GM18868 (cell line): ENCODE measurements at regions not wholly inside any gene's neighbourhood (a gene's known extent, or its start where the extent isn't known, plus 50 kb on each side); places are given as distances from the start of the nearest gene placed in this dataset.

Experiments used
- ATAC-seq: cut with Tn5 transposase; IDR thresholded peaks from one replicate; pipeline ENCODE4 v1.9.1; 2021; ENCODE audit warnings: mild to moderate bottlenecking, moderate library complexity; ENCODE audit not compliant: unreplicated experiment

DNA sequence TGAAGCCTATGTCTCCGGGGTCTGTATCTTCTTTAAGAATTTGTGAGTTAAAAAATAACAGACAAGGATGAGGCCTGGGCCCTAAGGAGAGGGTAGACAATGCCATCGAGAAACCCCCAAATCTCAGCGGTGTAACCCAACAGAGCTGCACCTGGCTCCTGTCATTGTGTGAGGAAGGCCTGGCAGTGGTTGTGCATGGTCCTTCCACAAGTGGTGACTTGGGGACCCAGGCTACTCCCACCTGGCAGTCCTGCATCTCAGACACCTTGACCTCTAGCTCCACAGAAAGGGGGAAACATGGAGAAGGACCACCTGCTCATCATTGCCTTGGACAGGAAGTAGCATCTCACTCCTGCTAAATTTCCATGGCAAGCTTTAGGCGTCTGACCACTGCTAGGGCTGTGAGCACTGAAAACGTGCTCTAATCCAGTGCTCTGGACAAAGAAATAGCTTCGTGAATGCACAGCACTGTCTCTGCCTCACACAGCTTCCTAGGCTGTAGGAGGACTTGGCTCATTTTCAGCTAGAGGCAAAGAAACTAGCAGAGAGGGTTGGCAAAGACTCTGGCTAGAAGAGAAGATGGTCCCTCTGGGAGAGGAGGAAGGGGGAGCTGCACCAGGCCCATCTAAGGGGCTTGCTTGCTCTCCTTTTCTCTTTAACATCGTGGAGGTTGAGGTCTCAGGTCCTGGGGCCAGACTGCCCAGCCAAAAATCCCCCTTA lies 273.9 kb upstream of the ZMIZ1 start:
- no peak for ATAC-seq

DNA sequence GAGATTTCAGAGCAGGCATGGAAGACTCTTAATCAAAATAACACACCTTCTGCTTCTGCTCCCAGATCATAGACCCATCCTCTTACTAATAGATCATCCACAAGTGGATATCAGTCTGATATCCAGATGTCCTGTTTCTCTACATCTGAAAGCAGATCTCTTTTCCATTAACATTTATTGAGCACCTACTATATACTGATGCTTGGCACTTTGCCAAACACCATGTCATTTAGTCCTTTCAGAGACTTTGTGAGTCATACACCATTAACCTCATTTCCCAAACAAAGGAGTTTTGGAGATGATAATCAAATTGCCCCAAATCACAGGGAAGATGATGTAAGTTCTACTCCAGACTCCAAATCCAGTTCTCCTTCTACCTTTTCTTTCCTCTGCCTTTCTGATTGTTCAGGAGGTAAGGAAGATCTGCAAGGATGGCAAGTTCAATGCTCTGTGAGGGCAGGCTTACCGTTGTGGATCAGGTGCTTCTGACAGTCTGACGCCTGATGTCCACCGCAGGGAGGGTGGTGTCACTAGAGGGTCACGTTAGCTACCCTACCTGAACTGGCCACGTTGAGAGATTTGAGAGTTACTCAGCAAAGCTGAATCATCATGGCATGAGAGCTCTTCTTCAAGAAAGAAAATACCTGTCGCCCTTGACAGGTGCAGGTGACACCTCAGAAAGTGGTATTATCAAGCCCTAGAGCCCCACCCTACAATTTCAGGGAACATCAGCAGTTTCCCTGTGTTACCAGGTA lies 269.6 kb upstream of the ZMIZ1 start:
- no peak for ATAC-seq

- ATAC-seq = no peak
Measured at GRCh38 chr10:78800006-78800405, 268.8 kb upstream of the ZMIZ1 start.

- ATAC-seq = no peak
Measured at GRCh38 chr10:78800535-78801320, 268.0 kb upstream of the ZMIZ1 start.

DNA sequence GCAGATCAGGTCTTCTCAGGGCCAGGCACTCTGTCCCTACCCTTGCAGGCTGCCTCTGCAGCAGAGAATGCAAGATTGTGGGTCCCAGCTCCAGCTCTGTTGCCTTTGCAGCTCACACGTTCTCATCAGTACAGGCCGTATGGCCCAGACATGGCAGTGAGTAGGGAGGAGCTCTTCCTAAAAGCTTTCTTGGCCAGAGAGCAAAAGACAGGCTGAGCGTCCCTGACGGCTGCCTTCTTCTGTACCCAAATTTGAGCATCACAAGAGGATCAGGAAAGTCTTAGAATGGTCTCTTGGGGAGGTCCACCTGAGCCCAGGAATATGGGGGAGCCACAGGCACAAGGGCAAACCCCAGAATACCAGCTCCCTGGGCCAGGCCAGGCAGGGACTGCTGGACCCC lies 266.3 kb upstream of the ZMIZ1 start:
- ATAC-seq = no peak

- no peak for ATAC-seq
Measured at GRCh38 chr10:78802866-78803265, 265.9 kb upstream of the ZMIZ1 start.

DNA sequence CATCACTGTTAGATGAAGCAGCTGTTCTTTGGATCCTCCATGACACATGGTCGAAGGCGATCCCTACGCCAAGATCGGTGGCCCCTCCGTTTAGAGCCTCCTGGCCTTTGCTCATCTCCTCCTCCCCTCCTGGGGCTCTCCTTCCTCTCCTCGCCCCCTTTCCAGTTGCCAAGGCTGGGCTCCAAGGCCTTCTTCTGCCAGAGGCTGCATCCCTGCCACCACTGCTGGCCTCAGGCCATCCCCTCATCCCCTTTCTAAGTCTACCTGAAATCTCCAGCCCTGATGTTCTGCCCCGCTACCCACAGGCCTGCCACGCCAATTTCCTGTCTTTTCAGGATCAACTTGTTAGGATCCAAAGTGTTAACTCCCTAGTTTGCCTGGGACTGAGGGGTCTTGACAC lies 265.1 kb upstream of the ZMIZ1 start:
- no peak for ATAC-seq

DNA sequence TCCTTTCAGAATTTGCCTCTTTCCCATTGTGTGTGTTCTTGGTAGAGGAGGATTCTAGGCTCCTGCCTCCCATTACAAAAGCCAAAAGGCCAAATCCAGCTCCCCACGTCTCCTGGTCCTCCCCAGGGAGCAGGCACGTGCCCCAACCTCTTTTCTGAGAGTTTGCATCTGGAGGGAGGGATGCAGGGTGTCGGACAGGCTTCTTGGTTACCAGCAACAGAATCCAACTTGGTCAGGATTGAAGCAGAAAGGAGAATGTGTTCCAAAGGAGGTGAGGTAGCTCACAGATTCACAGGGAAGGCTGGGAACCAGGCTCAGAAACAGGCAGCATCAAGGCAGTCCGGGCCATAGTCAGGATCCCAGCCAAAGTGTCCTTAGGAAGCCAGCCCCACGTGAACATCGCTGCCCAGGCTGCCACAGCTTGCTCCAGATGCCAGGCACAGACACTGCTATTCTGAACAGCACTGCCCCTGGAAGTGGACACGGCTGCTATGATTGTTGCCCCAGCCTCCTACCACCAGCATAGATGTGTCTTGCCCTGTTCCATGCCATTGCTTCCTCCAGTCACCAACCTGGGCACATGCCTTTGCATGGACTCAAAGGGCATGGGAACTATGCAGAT lies 264.2 kb upstream of the ZMIZ1 start:
- ATAC-seq = no peak

- ATAC-seq = no peak
Measured at GRCh38 chr10:78805176-78805575, 263.6 kb upstream of the ZMIZ1 start.

DNA sequence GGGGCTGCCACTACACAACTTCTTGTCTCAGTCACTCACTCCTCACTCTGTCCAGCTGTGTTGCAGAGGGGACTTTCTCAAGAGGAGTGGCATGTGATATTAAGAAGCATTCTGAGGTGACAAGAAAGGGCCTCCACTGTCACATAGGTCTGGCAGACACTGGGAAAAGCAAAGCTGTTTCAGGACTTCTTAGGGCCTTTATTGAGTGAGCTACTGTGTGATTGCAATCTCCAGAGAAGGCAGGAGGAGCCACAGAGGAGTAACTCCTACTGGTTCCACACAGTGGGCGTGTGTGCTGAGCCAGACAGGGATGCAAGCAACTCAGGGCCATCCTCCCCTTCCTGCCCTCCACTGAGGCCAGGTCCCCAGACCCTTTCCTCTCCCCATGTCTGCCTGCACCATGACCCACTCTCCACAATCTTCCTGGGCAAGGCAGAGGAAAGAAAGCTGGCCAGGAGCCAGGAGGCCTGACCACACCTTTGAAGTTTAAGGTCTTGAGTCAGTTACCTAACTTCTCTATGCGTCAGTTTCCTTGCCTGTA lies 262.0 kb upstream of the ZMIZ1 start:
- no peak for ATAC-seq

DNA sequence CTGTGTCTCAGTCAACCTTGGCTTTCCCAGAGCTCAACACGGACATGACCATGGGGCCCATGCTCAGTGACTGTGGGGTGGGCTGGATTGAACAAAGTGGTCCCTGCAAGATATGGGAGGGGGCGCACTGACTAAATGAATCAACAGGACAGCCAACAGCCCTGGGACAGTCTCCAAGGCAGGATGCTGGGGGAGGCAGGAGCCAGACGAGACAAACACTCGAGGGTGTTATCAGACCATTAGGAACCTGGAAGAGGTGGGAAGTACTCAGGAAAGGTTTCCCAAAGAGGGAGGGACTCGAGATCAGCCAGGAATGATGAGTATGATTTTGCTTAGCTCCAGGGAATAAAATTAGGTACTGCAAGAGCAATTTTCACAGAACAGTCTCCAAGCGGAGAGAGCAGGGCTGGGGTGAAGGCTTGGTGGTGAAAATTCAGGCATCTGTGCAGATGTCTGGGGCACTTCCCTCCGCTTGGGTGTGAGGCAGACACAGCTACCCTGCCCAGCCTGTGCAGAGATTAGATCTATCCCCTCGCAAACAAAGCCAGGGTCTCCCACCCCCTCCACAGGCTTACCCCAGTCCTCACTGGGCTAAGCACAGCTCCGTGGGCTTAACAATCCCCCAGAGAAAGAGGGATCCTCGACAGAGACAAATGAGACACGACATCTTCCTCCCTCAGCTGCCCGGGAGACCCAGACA lies 261.1 kb upstream of the ZMIZ1 start:
- ATAC-seq = no peak

GRCh38 chr10:78808286-78808685 lies 260.5 kb upstream of the ZMIZ1 start:
- ATAC-seq = no peak

DNA sequence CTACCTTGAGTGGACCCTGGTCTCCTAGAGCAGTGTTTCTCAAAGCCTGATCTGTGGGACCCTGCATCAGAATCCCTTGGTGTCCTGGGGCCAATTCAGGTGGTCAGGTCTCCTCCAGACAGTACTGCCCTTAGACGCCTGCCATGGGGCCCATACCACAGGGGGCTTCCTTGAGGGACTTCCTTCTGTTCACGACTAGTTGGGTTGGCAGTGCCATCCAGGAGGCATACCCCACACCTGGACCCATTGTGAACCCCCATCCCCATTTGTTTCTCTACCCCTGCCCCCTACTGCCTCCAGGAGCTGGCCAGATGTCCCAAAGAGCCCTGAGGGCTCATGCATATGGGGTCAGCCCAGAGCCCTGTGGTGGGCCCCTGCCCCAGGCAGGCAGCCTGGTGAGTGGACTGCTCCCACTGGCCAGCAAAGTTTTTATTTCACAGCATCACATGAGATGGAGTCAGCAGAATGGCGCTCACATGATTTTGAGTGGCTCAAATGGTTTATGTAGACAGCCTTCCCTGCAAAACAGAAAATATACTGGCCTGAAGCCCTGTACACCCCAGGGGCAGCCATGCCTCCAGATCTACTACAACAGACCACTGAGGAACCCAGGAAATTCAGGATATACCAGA lies 259.9 kb upstream of the ZMIZ1 start:
- ATAC-seq = no peak

DNA sequence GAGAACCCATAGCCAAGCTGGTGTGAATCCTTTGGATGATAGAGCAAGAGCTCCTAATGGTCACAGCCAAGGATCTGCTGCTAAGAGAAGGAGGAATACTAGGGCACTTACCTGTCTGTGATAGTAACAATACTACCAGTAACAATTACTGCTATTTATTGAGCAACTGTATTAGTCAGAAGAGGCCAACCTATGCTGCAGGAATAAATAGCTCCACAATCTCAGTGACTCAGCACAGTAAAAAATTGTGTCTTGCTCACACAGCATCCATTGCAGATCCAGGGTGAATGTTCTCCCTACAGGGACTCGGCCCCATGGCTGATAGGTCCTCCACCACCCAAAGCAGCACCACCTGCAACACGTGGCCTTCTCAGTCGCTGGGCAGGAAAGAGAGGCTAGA lies 257.6 kb upstream of the ZMIZ1 start:
- ATAC-seq = no peak

DNA sequence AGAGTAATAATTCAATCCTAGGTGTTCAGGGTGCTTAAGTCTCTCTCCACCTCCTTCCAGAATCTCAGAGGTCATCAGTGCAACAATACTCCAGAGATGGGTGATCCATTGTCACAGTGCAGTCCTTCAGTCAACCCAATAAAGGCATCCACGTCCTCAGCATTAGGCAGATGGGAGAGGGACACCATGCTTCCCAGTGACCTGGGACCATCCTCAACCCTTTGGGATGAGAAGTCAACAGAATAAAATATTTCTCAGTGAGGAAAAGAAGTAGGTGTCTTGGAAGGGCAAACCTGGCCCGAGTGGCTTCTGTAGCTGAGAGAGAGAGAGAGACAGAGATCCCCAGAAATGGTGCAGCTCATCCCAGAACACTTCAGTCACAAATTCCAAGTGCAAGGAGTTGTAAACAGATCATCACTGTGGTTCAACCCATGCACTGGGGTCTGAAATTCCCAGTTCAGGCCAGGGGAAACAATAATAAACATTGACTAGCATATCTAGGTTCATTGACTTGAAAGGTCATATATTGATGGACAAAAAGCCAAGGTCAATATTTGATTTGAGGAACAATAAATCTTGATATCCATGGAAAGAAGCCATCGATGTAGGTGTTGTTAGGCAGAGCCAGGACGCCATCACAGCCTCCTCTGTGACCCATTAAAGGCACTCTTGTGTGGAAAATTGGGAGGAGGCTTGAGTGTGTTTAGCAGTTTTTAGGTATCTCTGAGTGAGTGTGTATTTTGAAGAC lies 256.0 kb upstream of the ZMIZ1 start:
- no peak for ATAC-seq

GRCh38 chr10:78813526-78813925 lies 255.2 kb upstream of the ZMIZ1 start:
- no peak for ATAC-seq

DNA sequence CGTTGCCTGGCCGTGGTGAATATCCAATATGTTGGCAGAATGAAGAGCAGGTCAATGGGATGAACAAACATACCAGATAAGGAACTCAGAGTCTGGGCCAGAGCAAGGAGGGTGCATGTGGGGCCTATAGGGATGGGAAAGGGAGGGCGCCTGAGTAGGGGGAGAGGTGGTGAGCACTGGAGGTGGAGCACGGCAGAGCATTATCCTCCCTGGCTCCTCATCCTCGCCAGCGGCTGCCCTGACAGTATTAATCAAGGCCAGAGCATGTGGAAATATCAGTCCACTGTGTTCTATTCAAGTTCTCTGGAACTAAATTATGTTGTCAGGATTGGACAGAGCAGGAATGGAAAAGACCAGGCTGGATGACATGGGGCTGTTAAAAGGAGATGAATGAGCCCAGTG lies 254.8 kb upstream of the ZMIZ1 start:
- no peak for ATAC-seq

- no peak for ATAC-seq
Measured at GRCh38 chr10:78814407-78814806, 254.4 kb upstream of the ZMIZ1 start.

- no peak for ATAC-seq
Measured at GRCh38 chr10:78815702-78816334, 252.9 kb upstream of the ZMIZ1 start.
